ENCODE measurements at regions not wholly inside any gene's neighbourhood (a gene's known extent, or its start where the extent isn't known, plus 50 kb on each side); places are given as distances from the start of the nearest gene placed in this dataset.

DNA sequence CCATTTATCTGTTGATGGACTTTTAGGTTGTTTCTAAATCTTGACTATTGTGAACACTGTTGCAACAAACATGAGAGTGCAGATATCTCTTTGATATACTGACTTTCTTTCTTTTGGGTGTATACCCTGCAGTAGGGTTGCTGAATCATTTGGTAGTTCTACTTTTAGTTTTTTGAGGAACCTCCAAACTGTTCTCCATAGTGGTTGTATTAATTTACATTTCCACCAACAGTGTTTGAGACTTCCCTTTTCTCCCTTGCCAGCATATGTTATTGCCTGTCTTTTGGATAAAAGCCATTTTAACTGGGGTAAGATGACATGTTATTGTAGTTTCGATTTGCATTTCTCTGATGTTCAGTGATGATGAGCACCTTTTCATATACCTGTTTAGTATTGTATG is 330.0 kb downstream of the DDX10 start:
- no peak for DNase-seq (ENCODE audit: low spot score)
- H3K4me3 Mint-ChIP-seq, result no peak overlapping the region
- H3K9me3 Mint-ChIP-seq, result no peaks in the 10 kb centered on the region
- no peak overlapping the region for H3K27ac Mint-ChIP-seq
- H3K36me3 Mint-ChIP-seq (ENCODE audit: low read depth), result no peaks in the 10 kb centered on the region
- H3K27me3 Mint-ChIP-seq (ENCODE audit: low read depth), result peaks cover 4% of the 10 kb centered on the region
- H3K4me1 Mint-ChIP-seq (ENCODE audit: low read depth), result no peaks in the 10 kb centered on the region

DNA sequence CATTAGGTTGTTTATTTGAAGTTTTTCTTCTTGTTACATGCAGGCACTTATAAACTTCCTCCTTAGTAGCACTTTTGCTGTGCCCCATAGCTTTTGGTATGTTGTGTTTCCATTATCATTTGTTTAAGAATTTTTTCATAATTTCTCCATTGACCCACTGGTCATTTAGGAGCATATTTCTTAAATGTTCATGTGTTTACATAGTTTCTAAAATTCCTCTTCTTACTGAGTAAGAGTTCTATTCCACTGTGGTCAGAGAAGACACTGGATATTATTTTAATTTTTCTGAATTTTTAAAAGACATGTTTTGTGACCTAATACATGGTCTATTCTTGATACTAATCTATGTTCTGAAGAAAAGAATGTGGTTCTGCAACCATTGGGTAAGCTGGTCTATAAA is 333.0 kb downstream of the DDX10 start:
- Mint-ChIP-seq H3K4me3 (no peak overlapping the region), H3K36me3 (ENCODE audit: low read depth) (no peaks in the 10 kb centered on the region), H3K4me1 (ENCODE audit: low read depth) (no peaks in the 10 kb centered on the region), H3K27ac (no peak overlapping the region), H3K27me3 (ENCODE audit: low read depth) (peaks cover 2% of the 10 kb centered on the region), H3K9me3 (no peaks in the 10 kb centered on the region)
- no peak for DNase-seq (ENCODE audit: low spot score)

DNA sequence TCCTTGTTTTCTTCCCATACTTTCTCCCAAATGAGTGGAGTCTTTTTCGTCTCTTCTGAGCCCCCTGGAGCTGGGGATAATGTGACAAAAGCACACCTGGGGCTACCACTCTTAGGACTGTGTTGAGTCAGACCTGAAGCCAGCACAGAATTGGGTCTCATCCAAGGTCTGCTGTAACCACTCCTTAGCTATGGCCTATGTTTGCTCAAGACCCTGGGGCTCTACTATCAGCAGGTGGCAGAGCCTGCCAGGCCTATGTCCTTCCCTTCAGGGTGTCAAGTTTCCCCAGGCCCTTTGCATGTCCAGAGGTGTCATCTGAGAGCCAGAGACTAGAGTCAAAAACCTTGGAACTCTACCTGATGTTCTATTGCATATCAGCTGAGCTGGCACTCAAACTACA is 335.7 kb downstream of the DDX10 start:
- Mint-ChIP-seq H3K4me1 (ENCODE audit: low read depth) (no peaks in the 10 kb centered on the region), H3K4me3 (no peak overlapping the region), H3K36me3 (ENCODE audit: low read depth) (no peaks in the 10 kb centered on the region), H3K27me3 (ENCODE audit: low read depth) (peaks cover 2% of the 10 kb centered on the region), H3K9me3 (no peaks in the 10 kb centered on the region), H3K27ac (no peak overlapping the region)
- no peak for DNase-seq (ENCODE audit: low spot score)

DNA sequence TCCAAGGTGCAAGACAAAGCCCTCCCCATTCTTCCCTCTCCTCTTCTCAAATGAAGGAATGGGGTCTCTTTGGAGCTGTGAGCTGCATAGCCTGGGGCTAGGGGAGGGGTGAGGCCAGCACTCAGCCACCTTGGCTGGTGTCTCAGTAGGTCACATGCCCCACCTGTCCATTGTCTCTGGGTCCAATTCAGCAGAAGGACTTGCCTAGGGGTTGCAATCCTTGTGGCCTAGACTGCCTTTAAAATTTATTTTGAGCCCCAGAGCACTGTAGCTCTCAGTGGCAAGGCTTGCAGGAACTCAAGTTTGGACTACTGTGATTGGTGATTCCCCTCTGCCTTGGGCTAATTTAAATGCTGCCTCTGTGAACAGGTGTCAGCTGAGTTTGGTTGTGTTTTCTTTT is 336.7 kb downstream of the DDX10 start:
- Mint-ChIP-seq H3K4me3 (no peak overlapping the region), H3K36me3 (ENCODE audit: low read depth) (no peaks in the 10 kb centered on the region), H3K27me3 (ENCODE audit: low read depth) (peaks cover 2% of the 10 kb centered on the region), H3K27ac (no peak overlapping the region), H3K9me3 (no peaks in the 10 kb centered on the region), H3K4me1 (ENCODE audit: low read depth) (no peaks in the 10 kb centered on the region)
- no peak for DNase-seq (ENCODE audit: low spot score)

DNA sequence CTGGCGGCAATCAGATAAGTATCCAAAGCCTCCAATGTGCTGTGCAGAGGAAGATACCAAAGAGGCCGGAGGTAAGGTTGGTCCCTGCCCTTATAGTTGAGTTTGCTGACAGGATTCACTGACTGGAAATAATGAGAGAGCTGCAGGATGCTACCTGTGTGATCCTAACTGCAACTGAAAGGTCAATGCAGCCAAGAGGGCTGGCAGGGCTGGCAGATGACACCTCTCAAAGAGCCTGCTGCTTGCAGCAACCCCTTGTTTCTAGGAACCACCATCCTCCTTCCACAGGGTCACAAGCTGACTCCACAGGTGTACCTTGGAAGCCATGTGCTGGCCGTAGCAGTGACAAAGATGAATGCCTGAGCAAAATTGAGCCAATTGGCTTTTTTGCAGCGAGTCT is 348.1 kb downstream of the DDX10 start:
- H3K4me3 Mint-ChIP-seq, result no peak overlapping the region
- H3K4me1 Mint-ChIP-seq (ENCODE audit: low read depth), result no peaks in the 10 kb centered on the region
- DNase-seq (ENCODE audit: low spot score), result no peak
- H3K27ac Mint-ChIP-seq, result no peak overlapping the region
- H3K9me3 Mint-ChIP-seq, result no peaks in the 10 kb centered on the region
- H3K36me3 Mint-ChIP-seq (ENCODE audit: low read depth), result no peaks in the 10 kb centered on the region
- H3K27me3 Mint-ChIP-seq (ENCODE audit: low read depth), result no peaks in the 10 kb centered on the region

DNA sequence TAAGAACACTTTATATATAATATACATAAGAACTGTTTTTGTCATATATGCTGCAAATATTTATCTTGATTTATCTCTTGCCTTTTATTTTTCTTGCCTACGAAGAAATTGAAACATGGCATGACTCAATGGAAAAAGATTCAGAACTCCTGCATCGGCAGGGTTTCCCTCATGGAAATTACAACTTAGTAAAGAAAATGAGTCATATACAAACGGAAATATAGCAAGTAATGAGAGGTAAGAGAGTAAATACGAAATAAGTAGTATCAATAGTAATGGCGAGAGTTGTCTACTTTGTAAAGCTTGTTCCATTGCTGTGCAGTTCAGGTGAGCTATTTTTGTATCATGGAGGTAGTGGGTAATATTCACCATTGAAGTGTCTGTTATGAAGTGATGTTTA is 350.4 kb downstream of the DDX10 start:
- H3K36me3 Mint-ChIP-seq (ENCODE audit: low read depth), result no peaks in the 10 kb centered on the region
- H3K4me1 Mint-ChIP-seq (ENCODE audit: low read depth), result no peaks in the 10 kb centered on the region
- H3K4me3 Mint-ChIP-seq, result no peak overlapping the region
- H3K9me3 Mint-ChIP-seq, result no peaks in the 10 kb centered on the region
- H3K27ac Mint-ChIP-seq, result no peak overlapping the region
- H3K27me3 Mint-ChIP-seq (ENCODE audit: low read depth), result no peaks in the 10 kb centered on the region
- no peak for DNase-seq (ENCODE audit: low spot score)

DNA sequence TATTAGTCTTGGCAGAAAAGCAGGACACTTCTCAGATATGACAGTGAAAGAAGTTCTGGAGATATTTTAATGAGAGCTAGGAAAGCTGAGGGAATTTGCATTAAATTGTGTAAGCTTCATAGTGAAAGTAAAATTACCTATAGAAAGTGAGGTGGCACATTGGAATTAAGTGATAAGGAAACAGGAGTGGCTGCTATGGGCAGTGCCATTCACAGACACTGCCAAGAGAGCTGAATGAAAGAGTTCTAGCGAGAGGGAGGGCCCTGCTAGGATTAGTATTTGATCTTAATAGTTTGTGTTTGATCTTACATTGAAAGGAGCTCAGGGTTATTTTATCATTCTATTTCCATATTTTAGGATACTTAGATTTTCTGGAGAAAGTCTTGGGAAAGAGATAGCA is 351.9 kb downstream of the DDX10 start:
- Mint-ChIP-seq H3K36me3 (ENCODE audit: low read depth) (no peaks in the 10 kb centered on the region), H3K4me1 (ENCODE audit: low read depth) (no peaks in the 10 kb centered on the region), H3K27ac (no peak overlapping the region), H3K27me3 (ENCODE audit: low read depth) (no peaks in the 10 kb centered on the region), H3K4me3 (no peak overlapping the region), H3K9me3 (no peaks in the 10 kb centered on the region)
- no peak for DNase-seq (ENCODE audit: low spot score)

DNA sequence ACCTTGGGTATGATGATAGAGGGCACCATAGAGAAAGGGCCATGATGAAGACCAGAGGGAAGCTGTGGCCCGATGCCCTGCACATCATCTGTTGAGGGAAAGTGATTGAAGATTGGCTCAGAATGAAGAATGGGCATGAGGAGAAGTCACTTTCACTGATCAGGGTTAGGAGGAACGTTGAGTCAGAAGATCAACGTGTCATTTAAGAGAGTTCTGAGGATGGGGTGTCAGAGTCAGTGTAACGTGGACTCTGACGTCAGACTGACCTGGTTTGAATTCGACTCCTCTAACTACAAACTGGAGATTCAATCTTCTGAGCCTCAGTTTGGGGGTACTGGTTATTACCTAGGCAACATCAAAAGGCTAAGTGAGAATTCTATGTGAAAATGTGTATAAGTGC is 352.6 kb downstream of the DDX10 start:
- Mint-ChIP-seq H3K9me3 (no peaks in the 10 kb centered on the region), H3K27ac (no peak overlapping the region), H3K27me3 (ENCODE audit: low read depth) (no peaks in the 10 kb centered on the region), H3K36me3 (ENCODE audit: low read depth) (no peaks in the 10 kb centered on the region), H3K4me3 (no peak overlapping the region), H3K4me1 (ENCODE audit: low read depth) (no peaks in the 10 kb centered on the region)
- DNase-seq (ENCODE audit: low spot score), result no peak

DNA sequence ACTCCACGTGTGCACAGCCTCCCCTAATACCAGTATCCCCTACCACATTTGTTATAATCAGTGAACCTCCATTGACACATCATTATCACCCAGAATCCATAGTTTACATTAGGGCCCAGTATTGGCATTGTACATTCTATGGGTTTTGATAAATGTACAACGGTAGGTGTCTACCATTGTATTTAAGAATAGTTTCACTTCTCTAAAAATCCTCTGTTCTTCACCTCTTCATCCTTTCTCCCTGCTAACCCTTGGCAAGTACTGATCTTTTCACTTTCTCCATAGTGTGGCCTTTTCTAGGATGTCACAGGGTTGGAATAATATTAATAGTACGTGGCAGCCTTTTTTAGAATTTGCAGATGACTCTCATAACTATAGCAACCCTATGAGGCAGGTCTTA is 353.8 kb downstream of the DDX10 start:
- no peak for DNase-seq (ENCODE audit: low spot score)
- Mint-ChIP-seq H3K4me1 (ENCODE audit: low read depth) (no peaks in the 10 kb centered on the region), H3K27ac (no peak overlapping the region), H3K27me3 (ENCODE audit: low read depth) (no peaks in the 10 kb centered on the region), H3K9me3 (no peaks in the 10 kb centered on the region), H3K36me3 (ENCODE audit: low read depth) (no peaks in the 10 kb centered on the region), H3K4me3 (no peak overlapping the region)

DNA sequence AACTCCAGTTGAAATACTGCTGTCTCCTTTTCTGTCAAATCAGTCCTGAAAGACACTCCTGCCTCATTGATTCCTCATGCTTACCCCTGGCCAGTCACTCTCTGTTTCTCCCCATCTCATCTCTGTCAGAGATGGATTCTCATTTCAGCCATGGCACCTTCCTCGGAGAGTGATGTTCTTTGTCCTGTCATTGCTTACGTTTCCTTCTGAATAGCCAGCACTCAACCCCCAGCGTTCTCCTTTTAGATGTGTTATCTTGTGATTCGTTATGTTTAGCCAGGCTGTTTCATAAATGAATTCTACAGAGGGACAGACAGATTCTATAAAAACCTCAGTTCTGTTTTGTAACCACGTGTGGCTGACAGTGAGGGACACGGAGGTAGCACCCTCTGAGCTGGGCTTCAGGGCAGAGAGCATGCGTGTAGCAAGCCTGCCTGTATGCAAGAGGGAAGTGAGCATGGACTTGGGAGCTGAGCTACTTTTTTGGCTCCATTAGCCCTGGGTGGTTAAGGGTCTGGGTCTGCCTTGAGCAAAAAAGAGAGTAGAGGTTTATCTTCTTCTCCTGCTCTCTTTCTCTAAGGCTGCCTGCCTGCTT is 354.6 kb downstream of the DDX10 start:
- Mint-ChIP-seq H3K27ac (no peak overlapping the region), H3K9me3 (no peaks in the 10 kb centered on the region), H3K27me3 (ENCODE audit: low read depth) (no peaks in the 10 kb centered on the region), H3K36me3 (ENCODE audit: low read depth) (no peaks in the 10 kb centered on the region), H3K4me1 (ENCODE audit: low read depth) (no peaks in the 10 kb centered on the region), H3K4me3 (no peak overlapping the region)
- no peak for DNase-seq (ENCODE audit: low spot score)

DNA sequence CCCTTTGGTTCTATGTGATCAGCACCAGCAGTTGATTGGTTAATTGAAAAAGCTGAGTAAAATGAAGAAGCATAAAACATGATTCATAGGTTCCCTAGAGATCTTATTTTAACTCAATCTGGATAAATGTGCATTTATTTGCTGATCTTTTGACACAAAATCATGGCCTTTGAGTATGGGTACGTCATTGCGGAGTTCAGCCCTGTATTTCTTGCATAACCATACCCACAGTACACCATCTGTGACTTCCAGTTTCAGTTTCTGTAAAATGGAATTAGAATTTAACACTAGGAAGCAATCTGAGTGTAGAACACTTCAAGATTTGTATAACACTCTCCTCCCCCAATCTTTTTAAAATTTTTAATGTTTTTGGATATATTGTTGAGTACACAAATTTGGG is 358.2 kb downstream of the DDX10 start:
- Mint-ChIP-seq H3K27ac (no peak overlapping the region), H3K9me3 (no peaks in the 10 kb centered on the region), H3K27me3 (ENCODE audit: low read depth) (no peaks in the 10 kb centered on the region), H3K36me3 (ENCODE audit: low read depth) (no peaks in the 10 kb centered on the region), H3K4me1 (ENCODE audit: low read depth) (no peaks in the 10 kb centered on the region), H3K4me3 (no peak overlapping the region)
- DNase-seq (ENCODE audit: low spot score), result no peak

DNA sequence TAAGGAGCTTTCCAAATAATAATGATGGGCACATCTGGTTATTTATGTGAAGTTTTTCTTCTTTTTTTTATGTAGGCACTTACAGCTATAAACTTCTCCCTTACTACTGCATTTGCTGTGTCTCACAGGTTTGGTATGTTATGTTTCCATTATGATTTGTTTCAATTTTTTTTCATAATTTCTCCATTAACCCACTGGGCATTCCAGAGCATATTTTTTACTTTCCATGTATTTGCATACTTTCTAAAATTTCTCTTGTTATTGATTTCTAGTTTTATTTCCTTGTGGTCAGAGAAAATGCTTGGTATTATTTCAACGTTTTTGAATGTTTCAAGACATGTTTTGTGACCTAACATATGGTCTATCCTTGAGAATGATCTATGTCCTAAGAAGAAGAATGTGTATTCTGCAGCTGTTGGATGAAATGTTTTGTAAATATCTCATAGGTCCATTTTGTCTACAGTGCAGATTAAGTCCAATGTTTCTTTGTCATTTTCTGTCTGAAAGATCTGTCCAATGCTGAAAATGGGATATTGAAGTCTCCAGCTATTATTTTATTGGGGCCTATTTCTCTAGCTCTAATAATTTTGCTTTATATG is 362.1 kb downstream of the DDX10 start:
- no peaks in the 10 kb centered on the region for H3K9me3 Mint-ChIP-seq
- no peaks in the 10 kb centered on the region for H3K27me3 Mint-ChIP-seq (ENCODE audit: low read depth)
- no peak overlapping the region for H3K27ac Mint-ChIP-seq
- H3K4me1 Mint-ChIP-seq (ENCODE audit: low read depth), result no peaks in the 10 kb centered on the region
- no peaks in the 10 kb centered on the region for H3K36me3 Mint-ChIP-seq (ENCODE audit: low read depth)
- no peak overlapping the region for H3K4me3 Mint-ChIP-seq
- no peak for DNase-seq (ENCODE audit: low spot score)

DNA sequence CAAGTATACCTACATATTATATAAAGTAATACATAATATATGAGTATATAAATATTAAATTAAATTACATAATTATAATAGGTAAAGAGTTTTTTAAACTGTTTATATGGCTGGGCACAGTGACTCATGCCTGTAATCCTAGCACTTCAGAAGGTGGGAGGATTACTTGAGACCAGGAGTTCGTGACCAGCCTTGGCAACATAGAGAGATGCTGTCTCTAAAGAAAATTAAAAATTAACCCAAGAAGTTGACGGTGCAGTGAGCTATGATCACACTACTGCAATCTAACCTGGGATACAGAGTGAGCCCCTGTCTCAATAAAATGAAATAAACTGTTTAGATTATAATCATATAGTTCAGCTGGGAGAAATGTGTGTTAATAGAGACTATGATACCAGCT is 363.0 kb downstream of the DDX10 start:
- Mint-ChIP-seq H3K36me3 (ENCODE audit: low read depth) (no peaks in the 10 kb centered on the region), H3K4me3 (no peak overlapping the region), H3K27me3 (ENCODE audit: low read depth) (no peaks in the 10 kb centered on the region), H3K4me1 (ENCODE audit: low read depth) (no peaks in the 10 kb centered on the region), H3K9me3 (no peaks in the 10 kb centered on the region), H3K27ac (no peak overlapping the region)
- DNase-seq (ENCODE audit: low spot score), result no peak

DNA sequence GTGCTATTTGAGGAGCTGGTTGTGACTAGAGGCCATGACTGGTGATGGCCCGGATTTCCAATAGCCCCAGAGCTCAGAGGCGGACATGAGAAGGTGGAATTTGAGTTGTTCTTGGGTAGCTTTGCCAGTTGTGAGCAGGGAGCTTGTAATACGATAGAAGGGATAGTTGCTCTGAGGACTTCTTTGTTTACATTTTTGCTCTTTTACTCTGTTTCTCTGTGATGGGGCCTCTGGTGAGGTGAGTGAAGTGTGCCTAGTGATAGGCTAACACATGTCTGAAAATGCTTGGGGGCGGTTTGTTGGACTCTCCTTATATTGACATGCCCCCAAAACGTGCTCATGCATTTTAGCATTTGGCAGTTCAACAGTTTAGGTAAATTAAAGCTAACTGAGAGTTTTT is 365.1 kb downstream of the DDX10 start:
- no peak overlapping the region for H3K4me3 Mint-ChIP-seq
- no peaks in the 10 kb centered on the region for H3K4me1 Mint-ChIP-seq (ENCODE audit: low read depth)
- H3K27me3 Mint-ChIP-seq (ENCODE audit: low read depth), result no peaks in the 10 kb centered on the region
- H3K36me3 Mint-ChIP-seq (ENCODE audit: low read depth), result no peaks in the 10 kb centered on the region
- no peaks in the 10 kb centered on the region for H3K9me3 Mint-ChIP-seq
- DNase-seq (ENCODE audit: low spot score), result no peak
- H3K27ac Mint-ChIP-seq, result no peak overlapping the region

DNA sequence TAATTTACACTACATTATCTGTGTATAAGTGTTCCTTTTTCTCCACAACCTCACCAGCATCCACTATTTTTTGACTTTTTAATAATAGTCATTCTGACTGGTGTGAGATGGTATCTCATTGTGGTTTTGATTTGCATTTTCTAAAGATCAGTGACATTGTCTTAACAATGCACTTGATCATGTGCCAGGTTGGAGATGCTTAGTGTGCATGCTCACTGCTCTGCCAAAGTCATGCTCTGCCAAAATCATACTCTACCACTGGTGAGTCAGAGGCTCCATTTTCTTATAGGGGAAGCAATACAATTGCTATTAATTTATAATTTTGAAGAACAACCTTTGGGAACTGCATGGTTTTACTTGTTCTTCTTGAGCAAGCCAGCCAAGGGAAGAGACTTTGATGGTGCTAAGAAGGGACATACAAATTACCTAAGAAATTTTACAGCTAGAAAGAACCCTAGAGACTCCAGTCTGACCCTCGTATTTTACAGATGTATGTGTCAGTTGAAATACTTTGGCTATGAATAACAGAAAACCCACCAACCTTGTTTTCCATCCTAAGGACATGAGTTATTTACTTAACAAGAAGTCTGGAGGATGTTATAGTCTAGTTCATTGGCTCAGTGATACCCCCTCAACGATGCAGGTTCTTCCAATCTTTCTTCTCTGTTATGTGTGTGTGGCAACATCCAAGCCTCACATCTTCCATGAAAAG is 368.9 kb downstream of the DDX10 start:
- no peaks in the 10 kb centered on the region for H3K36me3 Mint-ChIP-seq (ENCODE audit: low read depth)
- no peak for DNase-seq (ENCODE audit: low spot score)
- no peaks in the 10 kb centered on the region for H3K27me3 Mint-ChIP-seq (ENCODE audit: low read depth)
- no peak overlapping the region for H3K4me3 Mint-ChIP-seq
- no peaks in the 10 kb centered on the region for H3K4me1 Mint-ChIP-seq (ENCODE audit: low read depth)
- no peak overlapping the region for H3K27ac Mint-ChIP-seq
- H3K9me3 Mint-ChIP-seq, result no peaks in the 10 kb centered on the region
